IMR-90 (cell line): ENCODE measurements at regions not wholly inside any gene's neighbourhood (a gene's known extent, or its start where the extent isn't known, plus 50 kb on each side); places are given as distances from the start of the nearest gene placed in this dataset.

Experiments used
- CEBPB ChIP-seq: IDR thresholded peaks from 2 replicates; pipeline ENCODE4 v1.6.1; 2012; ENCODE audit warnings: low read depth, low read length, improper control_type of control experiment
- CHD1 ChIP-seq: IDR thresholded peaks from 2 replicates; pipeline ENCODE4 v1.6.1; 2012; ENCODE audit warnings: low read depth, low read length, improper control_type of control experiment
- CTCF ChIP-seq: conservative IDR thresholded peaks from 2 replicates; pipeline ENCODE4 v1.5.1; 2012; ENCODE audit warnings: mild to moderate bottlenecking, low read depth, low read length, improper control_type of control experiment
- ELK1 ChIP-seq: fragments of 150-350 bp; IDR thresholded peaks from 2 replicates; pipeline ENCODE4 v1.6.1; 2016; ENCODE audit warnings: low read depth, mild to moderate bottlenecking, low read length, moderate library complexity, borderline replicate concordance
- MAFK ChIP-seq: IDR thresholded peaks from 2 replicates; pipeline ENCODE4 v1.6.1; 2012; ENCODE audit warnings: low read depth, low read length, improper control_type of control experiment
- MXI1 ChIP-seq: IDR thresholded peaks from 2 replicates; pipeline ENCODE4 v1.6.1; 2012; ENCODE audit warnings: low read depth, mild to moderate bottlenecking, low read length, moderate library complexity, borderline replicate concordance
- NFE2L2 ChIP-seq: fragments of 150-350 bp; IDR thresholded peaks from 2 replicates; pipeline ENCODE4 v1.6.1; 2016; ENCODE audit warnings: low read depth, mild to moderate bottlenecking, low read length
- POLR2A ChIP-seq: IDR thresholded peaks from 2 replicates; pipeline ENCODE4 v1.6.1; 2012; ENCODE audit warnings: mild to moderate bottlenecking, low read depth, low read length
- SMC3 ChIP-seq: fragments of 150-350 bp; IDR thresholded peaks from 2 replicates; pipeline ENCODE4 v1.6.1; 2016; ENCODE audit warnings: low read depth, mild to moderate bottlenecking, antibody characterized with exemption, low read length, moderate library complexity
- USF2 ChIP-seq: fragments of 150-350 bp; IDR thresholded peaks from 2 replicates; pipeline ENCODE4 v1.6.1; 2017; ENCODE audit warnings: mild to moderate bottlenecking, antibody characterized with exemption, low read length, low read depth

- no peak for TF ChIP-seq CTCF
- TF ChIP-seq MAFK: no peak
- no peak for TF ChIP-seq POLR2A
- TF ChIP-seq CHD1: no peak
- no peak for TF ChIP-seq ELK1
- TF ChIP-seq MXI1: no peak
- TF ChIP-seq SMC3: no peak
- TF ChIP-seq NFE2L2: no peak
- TF ChIP-seq CEBPB: no peak
- no peak for TF ChIP-seq USF2
These were observed 161.5 kb upstream of the GATB start for GRCh38 chr4:151922306-151922705.
